ENCODE measurements at regions not wholly inside any gene's neighbourhood (a gene's known extent, or its start where the extent isn't known, plus 50 kb on each side); places are given as distances from the start of the nearest gene placed in this dataset.

- Histone ChIP-seq H3K27me3 (replicated peaks in 1 of 7) (no peaks in the 10 kb centered on the region), H3K4me1 (no peaks in the 10 kb centered on the region), H3K4me3 (no peak overlapping the region), H3K36me3 (no peaks in the 10 kb centered on the region), H3K27ac (no peak overlapping the region), H3K9me3 (no peaks in the 10 kb centered on the region)
- 51 to 67% (median 56%) methylated on average over 5 of the region's 5 CpGs for WGBS, 5 donors
- intact Hi-C loops (cut with DNase I; ENCODE audit: low total_unique reads), result no loop called here
- TF ChIP-seq POLR2A (IDR thresholded peaks at IDR 0.05), result no peak
- TF ChIP-seq POLR2AphosphoS5 (IDR thresholded peaks at IDR 0.05), result no peak
- TF ChIP-seq CTCF (IDR thresholded peaks at IDR 0.05 in 8 of 11, conservative IDR thresholded peaks at IDR 0.05 in 3 of 11), result no peak
- DNase-seq, result no peak
These were observed 197.4 kb upstream of the MTPN start for GRCh38 chr7:136174477-136175125.

GRCh38 chr7:136173874-136174273 lies 196.7 kb upstream of the MTPN start:
- no peak for TF ChIP-seq CTCF (IDR thresholded peaks at IDR 0.05 in 8 of 11, conservative IDR thresholded peaks at IDR 0.05 in 3 of 11)
- no peak for TF ChIP-seq POLR2A (IDR thresholded peaks at IDR 0.05)
- no peak for TF ChIP-seq POLR2AphosphoS5 (IDR thresholded peaks at IDR 0.05)
- Histone ChIP-seq H3K36me3 (no peaks in the 10 kb centered on the region), H3K9me3 (no peaks in the 10 kb centered on the region), H3K27ac (no peak overlapping the region), H3K4me3 (no peak overlapping the region), H3K4me1 (no peaks in the 10 kb centered on the region), H3K27me3 (replicated peaks in 1 of 7) (no peaks in the 10 kb centered on the region)
- WGBS, 5 donors, result 67 to 78% (median 71%) methylated on average over 5 of the region's 5 CpGs
- no peak for DNase-seq
- intact Hi-C loops (cut with DNase I; ENCODE audit: low total_unique reads), result no loop called here

GRCh38 chr7:136171233-136171632 lies 194.1 kb upstream of the MTPN start:
- intact Hi-C loops (cut with DNase I; ENCODE audit: low total_unique reads), result no loop called here
- H3K9me3 ChIP-seq, result no peaks in the 10 kb centered on the region
- H3K27me3 ChIP-seq (replicated peaks in 1 of 7), result no peaks in the 10 kb centered on the region
- no peak for TF ChIP-seq POLR2A (IDR thresholded peaks at IDR 0.05)
- H3K4me1 ChIP-seq, result no peaks in the 10 kb centered on the region
- no peak overlapping the region for H3K27ac ChIP-seq
- H3K4me3 ChIP-seq, result no peak overlapping the region
- DNase-seq, result no peak
- H3K36me3 ChIP-seq, result no peaks in the 10 kb centered on the region

GRCh38 chr7:136168821-136169220 lies 191.7 kb upstream of the MTPN start:
- WGBS, 5 donors, result 74 to 87% (median 84%) methylated on average over 2 of the region's 2 CpGs
- Histone ChIP-seq H3K27me3 (replicated peaks in 1 of 7) (no peaks in the 10 kb centered on the region), H3K4me1 (no peaks in the 10 kb centered on the region), H3K9me3 (no peaks in the 10 kb centered on the region), H3K27ac (no peak overlapping the region), H3K36me3 (no peaks in the 10 kb centered on the region), H3K4me3 (no peak overlapping the region)
- no peak for DNase-seq
- no peak for TF ChIP-seq POLR2AphosphoS5 (IDR thresholded peaks at IDR 0.05)
- TF ChIP-seq POLR2A (IDR thresholded peaks at IDR 0.05), result no peak
- TF ChIP-seq CTCF (IDR thresholded peaks at IDR 0.05 in 8 of 11, conservative IDR thresholded peaks at IDR 0.05 in 3 of 11), result no peak
- intact Hi-C loops (cut with DNase I; ENCODE audit: low total_unique reads), result no loop called here

- no peaks in the 10 kb centered on the region for H3K27me3 ChIP-seq (replicated peaks in 1 of 7)
- DNase-seq, result no peak
- no peaks in the 10 kb centered on the region for H3K4me1 ChIP-seq
- intact Hi-C loops (cut with DNase I; ENCODE audit: low total_unique reads), result no loop called here
- 59 to 70% (median 63%) methylated on average over 4 of the region's 4 CpGs for WGBS, 5 donors
- TF ChIP-seq POLR2A (IDR thresholded peaks at IDR 0.05) (no peak), POLR2AphosphoS5 (IDR thresholded peaks at IDR 0.05) (no peak), CTCF (IDR thresholded peaks at IDR 0.05 in 8 of 11, conservative IDR thresholded peaks at IDR 0.05 in 3 of 11) (no peak)
- H3K9me3 ChIP-seq, result no peaks in the 10 kb centered on the region
- H3K36me3 ChIP-seq, result no peaks in the 10 kb centered on the region
- H3K4me3 ChIP-seq, result no peak overlapping the region
- H3K27ac ChIP-seq, result no peak overlapping the region
These were observed 190.8 kb upstream of the MTPN start for GRCh38 chr7:136167991-136168390.
